GM19467 (cell line): ENCODE measurements at regions not wholly inside any gene's neighbourhood (a gene's known extent, or its start where the extent isn't known, plus 50 kb on each side); places are given as distances from the start of the nearest gene placed in this dataset.
"Not testable (repeated sequence)": the region's sequence is repeated elsewhere in the genome, so short reads cannot be mapped to it uniquely, and the experiment has no call there.

Experiments used
- ATAC-seq: cut with Tn5 transposase; IDR thresholded peaks from one replicate; pipeline ENCODE4 v1.9.1; 2021; ENCODE audit warnings: mild to moderate bottlenecking, moderate library complexity; ENCODE audit not compliant: unreplicated experiment

DNA sequence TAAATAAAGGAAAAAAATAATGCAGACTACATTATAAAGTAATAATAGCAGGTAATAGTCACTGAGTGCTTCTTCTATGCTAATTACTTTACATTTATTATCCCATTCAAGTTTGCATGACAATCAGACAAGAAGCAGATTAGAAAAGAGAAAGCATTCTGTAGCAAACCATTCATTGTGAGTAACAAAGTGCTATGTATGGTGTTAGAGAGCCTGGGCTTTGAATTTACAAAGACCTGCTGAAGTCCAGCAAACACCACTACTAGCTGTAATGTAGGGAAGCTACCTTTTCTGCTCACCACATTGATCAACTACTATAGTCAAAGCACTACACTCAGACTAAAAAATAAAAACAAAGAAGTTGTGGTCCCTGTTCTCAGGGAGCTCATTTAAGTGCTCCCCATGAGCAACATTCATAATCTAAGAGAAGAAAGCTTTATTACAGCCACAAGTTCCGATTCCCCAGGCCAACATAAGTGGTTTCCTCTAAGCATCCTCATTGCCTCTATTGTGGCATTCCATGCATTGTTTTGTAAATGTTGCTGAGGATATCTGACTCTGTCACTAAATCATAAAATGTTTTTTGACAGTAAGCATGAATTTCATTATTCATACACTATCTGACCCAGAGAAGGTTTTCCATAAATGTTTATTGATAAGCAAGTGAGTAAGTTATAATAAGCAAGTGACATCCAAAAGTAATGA is 108.5 kb downstream of the FOXD4L6 start:
- not testable (repeated sequence) for ATAC-seq

DNA sequence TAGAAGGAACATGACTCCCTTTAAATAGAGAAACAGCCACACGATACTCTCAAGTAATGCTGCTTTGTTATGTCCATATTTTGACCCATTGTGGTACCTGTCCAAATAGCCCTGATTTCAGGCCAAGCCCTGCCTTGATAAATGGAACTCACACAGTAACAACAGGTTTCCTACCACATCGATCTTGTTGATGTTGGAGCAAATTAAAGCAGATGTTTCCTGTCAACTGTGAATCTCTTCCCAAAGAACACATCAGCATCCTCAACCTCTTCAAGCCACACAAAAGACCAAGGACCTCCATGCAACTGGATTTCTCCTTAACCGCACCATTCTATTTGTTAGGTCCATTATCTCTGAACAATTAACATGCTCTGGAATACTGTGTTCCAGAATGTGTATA is 109.5 kb downstream of the FOXD4L6 start:
- not testable (repeated sequence) for ATAC-seq

- not testable (repeated sequence) for ATAC-seq
Measured at GRCh38 chr9:41016699-41017098, 111.8 kb downstream of the FOXD4L6 start.

GRCh38 chr9:40999952-41000700 is 128.4 kb downstream of the FOXD4L6 start:
- not testable (repeated sequence) for ATAC-seq

DNA sequence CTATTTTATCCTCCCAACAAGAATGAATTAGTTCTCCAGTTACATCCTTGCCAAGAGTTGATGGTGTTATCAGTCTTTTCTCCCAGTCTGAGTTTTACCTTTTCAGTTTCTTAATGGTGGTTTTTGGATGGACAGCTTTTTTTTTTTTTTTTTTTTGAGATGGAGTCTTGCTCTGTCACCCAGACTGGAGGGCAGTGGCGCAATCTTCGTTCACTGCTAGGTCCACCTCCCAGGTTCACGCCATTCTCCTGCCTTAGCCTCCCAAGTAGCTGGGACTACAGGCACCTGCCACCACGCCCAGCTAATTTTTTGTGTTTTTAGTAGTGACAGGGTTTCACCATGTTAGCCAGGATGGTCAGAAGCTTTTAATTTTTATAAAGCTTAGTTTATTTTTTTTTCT is 133.0 kb downstream of the FOXD4L6 start:
- not testable (repeated sequence) for ATAC-seq

DNA sequence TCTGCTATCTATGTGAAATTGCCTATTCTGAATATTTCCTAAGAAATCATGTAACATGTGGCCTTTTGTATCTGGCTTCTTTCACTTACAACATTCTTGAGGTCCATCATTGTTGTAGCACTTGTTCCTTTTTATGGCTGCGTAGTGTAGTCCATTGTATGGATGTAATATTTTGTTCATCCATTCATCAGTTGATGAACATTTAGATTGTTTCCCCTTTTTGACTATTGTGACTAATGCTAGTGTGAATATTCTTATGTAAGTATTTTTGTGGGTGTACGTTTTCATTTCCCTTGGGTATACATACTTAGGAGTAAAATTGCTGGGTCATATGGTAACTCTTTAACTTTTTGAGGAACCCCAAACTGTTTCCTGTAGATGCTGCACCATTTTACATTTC is 134.6 kb downstream of the FOXD4L6 start:
- not testable (repeated sequence) for ATAC-seq

GRCh38 chr9:40993375-40993774 is 135.1 kb downstream of the FOXD4L6 start:
- ATAC-seq: not testable (repeated sequence)

DNA sequence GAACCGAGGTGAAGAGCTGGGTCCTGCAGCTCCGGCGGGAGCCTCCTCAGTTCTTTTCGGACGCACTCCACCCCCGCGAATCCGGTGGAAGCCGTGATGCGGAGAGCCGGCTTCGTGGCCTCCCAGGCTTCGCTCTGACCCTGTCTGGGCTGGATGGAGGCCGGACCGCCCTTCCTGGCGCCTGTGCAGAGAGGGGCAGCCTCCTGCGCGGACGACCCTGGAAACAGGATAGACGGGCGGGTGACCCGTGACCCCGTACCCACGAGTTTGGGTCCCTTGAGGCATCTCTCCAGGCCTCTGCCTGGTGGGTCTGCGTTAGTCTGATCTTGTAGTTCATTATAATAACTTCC is 136.0 kb downstream of the FOXD4L6 start:
- ATAC-seq: peak; percentile 47

- peak; percentile 100 for ATAC-seq
Measured at GRCh38 chr9:40991741-40992471, 136.6 kb downstream of the FOXD4L6 start.

GRCh38 chr9:40991100-40991740 is 137.3 kb downstream of the FOXD4L6 start:
- not testable (repeated sequence) for ATAC-seq

- not testable (repeated sequence) for ATAC-seq
Measured at GRCh38 chr9:40986332-40986731, 142.1 kb downstream of the FOXD4L6 start.

- not testable (repeated sequence) for ATAC-seq
Measured at GRCh38 chr9:40975351-40975750, 153.1 kb downstream of the FOXD4L6 start.

GRCh38 chr9:40974912-40975311 is 153.6 kb downstream of the FOXD4L6 start:
- not testable (repeated sequence) for ATAC-seq

GRCh38 chr9:40971773-40972172 is 156.7 kb downstream of the FOXD4L6 start:
- not testable (repeated sequence) for ATAC-seq

GRCh38 chr9:40970340-40970739 is 158.1 kb downstream of the FOXD4L6 start:
- ATAC-seq: not testable (repeated sequence)

DNA sequence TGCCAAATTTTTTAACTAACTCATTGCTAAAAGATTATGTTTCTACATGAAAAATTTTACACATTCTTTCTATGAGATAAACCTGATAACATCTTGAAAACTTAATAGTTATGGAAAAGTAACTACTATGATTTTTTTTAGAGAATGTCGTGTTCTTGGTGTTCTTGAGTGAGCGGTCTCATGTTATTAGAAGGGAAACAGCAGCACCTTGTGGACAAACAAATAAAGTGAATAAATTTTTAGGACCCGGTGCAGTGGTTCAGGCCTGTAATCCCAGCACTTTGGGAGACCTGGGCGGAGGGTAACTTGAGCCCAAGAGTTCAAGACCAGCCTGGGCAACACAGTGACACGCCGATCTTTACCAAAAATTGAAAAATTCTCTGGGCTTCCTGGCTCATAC is 166.0 kb downstream of the FOXD4L6 start:
- ATAC-seq: not testable (repeated sequence)

DNA sequence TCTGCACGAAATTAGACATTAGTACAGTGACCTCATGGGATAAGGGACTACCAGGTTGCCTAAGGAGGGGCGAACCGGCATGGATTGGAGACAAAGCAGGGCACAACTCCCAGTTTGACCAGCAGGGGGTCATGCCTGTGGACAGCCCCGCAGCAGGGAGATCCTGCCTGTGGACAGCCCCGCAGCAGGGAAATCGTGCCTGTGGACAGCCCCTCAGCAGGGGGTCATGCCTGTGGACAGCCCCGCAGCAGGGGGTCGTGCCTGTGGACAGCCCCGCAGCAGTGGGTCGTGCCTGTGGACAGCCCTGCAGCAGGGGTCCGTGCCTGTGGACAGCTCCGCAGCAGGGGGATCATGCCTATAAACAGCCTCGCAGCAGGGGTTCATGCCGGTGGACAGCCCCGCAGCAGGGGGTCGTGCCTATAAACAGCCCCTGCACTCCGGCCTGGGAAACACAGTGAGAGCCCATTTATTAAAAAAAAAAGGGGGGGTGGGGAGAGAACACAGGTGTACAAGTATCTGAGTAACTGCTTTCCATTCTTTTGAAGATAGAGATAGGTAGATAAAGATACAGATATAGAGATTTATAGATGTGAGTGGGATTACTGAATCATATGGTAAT is 176.5 kb downstream of the FOXD4L6 start:
- not testable (repeated sequence) for ATAC-seq

DNA sequence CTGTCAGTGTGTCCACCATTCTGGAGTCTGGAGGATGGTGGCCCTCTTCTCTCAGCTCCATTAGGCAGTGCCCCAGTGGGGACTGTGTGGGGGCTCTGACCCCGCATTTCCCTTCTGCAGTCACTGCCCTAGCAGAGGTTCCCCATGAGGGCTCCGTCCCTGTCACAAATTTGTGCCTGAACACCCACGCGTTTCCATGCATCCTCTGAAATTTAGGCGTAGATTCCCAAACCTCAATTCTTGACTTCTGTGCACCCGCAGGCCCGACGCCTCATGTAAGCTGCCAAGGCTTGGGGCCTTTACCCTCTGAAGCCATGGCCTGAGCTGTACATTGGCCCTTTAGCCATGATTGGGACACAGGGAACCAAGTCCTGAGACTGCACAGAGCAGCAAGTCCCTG is 182.3 kb downstream of the FOXD4L6 start:
- ATAC-seq: not testable (repeated sequence)

GRCh38 chr9:40942730-40943129 is 185.8 kb downstream of the FOXD4L6 start:
- ATAC-seq: not testable (repeated sequence)

- not testable (repeated sequence) for ATAC-seq
Measured at GRCh38 chr9:40939888-40940209, 188.6 kb downstream of the FOXD4L6 start.
